T-helper 2 cell treated with Interferon-gamma antibody and Interleukin-4, amounts not matched to agents 100 ng/mL and 5 ng/mL, for 36 hours (primary cell): ENCODE measurements at regions not wholly inside any gene's neighbourhood (a gene's known extent, or its start where the extent isn't known, plus 50 kb on each side); places are given as distances from the start of the nearest gene placed in this dataset.

Experiments
- intact Hi-C: fragments of 100-400 bp; cut with micrococcal nuclease; formaldehyde crosslinking; loops from one replicate; pipeline ENCODE4 v1.15.1; 2023

GRCh38 chr1:216892581-216893160, 169.4 kb upstream of the ESRRG start:
- intact Hi-C loops, result no loop called here

DNA sequence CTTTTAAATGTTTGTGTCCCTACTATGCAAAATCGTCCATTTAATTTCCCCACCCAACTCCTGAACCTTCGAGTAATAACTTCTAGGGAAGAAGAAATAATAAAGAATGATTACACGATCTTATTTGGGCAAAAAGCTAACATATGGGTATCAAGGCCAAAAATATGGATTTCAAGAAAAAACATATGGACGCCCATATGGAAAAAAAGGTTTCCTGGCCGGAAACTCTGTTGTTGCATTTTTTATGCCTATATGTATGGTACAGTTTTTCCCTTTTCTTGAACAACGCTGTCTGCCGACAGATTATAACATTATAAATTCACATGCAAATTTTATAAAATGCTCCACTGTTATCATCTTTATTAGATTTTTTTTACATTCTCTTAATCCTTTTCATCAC, 167.6 kb upstream of the ESRRG start:
- intact Hi-C loops, result no loop called here

- intact Hi-C loops, result no loop called here
Observed at GRCh38 chr1:216888731-216889130, 165.5 kb upstream of the ESRRG start.

- intact Hi-C loops, result no loop called here
Observed at GRCh38 chr1:216887032-216887431, 163.8 kb upstream of the ESRRG start.

- intact Hi-C loops, result no loop called here
Observed at GRCh38 chr1:216884614-216885229, 161.5 kb upstream of the ESRRG start.

DNA sequence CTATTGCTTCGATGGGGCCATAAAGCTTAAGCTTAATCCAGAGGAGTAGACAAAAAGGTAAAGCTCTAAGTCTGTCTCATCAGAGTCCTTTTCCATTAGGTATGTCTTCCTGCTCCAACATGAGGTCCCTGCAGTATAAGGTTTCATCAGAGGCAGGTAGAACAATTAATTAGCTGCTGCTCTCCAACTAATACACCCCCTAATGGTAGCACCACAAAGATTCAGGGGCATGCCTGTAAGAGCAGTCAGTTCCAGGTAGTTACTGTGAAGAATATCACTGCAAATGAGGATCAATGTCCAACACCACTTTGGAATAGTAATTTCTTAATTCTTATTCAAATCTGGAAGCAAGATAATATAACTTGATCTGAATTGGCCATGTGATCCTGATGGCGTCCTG, 160.3 kb upstream of the ESRRG start:
- intact Hi-C loops, result no loop called here

GRCh38 chr1:216881695-216882094, 158.5 kb upstream of the ESRRG start:
- intact Hi-C loops, result no loop called here

DNA sequence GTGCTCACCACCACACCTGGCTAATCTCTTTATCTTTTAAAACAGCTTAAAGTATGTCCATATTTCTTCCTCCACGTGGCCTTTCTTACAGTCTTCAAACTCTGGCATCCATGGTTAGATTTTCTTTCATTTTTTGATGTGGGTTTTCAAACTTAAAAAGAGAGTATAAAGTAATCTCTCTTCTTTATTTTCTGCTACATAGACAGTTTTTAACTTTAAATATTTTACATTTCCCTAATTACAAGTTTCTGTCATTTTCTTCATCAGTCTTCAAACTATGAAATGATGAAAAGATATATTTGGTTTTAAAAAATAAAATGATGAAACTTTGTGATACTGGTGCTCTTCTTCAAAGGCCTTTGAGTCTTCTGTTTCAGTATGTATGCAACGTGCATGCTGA, 143.5 kb upstream of the ESRRG start:
- intact Hi-C loops, result no loop called here

DNA sequence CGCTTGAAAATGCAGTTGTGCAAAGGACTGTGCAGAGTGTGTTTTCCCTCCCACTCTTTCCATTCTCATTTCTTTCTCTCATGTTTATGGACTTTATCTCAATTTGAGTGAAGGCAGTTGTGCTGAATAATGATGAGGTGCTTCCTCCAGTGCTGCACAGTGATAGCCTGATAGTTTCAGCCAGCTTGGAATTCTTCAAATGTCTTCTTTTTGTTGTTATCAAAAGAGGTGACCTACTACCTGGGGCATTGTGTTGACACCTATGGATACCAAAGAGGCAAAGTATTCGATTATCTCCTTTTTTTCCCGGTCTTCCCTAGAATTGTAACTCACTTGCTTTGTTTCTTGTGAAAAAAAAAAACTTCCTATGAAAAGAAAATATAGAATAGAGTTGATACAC, 132.6 kb upstream of the ESRRG start:
- intact Hi-C loops, result no loop called here

DNA sequence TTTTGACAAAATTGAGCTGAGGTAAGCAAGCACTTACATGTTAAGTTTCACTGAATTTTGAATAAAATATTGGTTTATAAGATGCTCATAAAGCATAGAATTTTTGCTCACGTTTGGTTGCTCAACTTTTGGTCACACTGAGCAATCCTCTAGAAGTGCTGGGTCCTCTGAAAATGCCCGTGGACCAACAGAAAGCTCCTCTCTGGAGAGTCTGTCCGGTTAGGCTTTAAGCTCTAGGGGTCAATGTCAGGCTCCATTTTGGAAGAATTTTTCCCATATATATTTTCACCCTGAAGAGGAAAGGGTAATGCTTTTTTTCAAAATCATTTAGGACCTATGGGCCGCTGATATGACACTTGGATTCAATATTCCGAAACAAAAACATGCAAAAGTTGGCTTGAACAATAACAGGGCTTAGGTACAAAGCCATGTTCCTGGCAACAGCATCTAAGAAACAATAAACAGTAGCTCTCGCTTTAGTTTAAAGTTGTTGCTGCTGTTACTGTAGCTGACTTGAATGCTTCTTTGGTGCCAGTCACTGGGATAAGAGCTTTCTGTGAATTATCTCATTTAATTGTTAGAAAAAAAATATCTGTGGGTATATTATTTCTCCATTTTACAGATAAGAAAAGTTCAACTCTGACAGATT, 131.7 kb upstream of the ESRRG start:
- intact Hi-C loops, result no loop called here

GRCh38 chr1:216851073-216851472, 127.8 kb upstream of the ESRRG start:
- intact Hi-C loops, result no loop called here

- intact Hi-C loops, result no loop called here
Observed at GRCh38 chr1:216849146-216849545, 125.9 kb upstream of the ESRRG start.

GRCh38 chr1:216847397-216848036, 124.3 kb upstream of the ESRRG start:
- intact Hi-C loops, result no loop called here

DNA sequence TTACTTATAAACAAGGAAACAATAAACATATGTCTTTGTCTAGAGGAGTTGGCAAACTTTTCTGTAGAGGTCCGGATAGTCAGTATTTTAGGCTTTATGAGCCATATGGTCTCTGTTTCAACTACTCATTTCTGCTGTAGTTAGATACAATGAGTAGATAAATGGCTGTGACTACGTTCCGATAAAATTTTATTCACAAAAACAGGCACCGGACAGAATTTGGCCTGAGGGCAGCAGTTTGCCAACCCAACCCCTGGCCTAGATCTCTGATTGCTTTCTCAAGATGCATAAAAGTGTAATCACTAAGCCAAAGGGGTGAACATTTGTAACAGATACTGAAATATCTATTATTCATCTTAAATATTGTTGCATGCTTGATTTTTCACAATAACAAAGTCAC, 123.1 kb upstream of the ESRRG start:
- intact Hi-C loops, result no loop called here

- intact Hi-C loops, result no loop called here
Observed at GRCh38 chr1:216843409-216843808, 120.2 kb upstream of the ESRRG start.

- intact Hi-C loops, result no loop called here
Observed at GRCh38 chr1:216841165-216841564, 117.9 kb upstream of the ESRRG start.

GRCh38 chr1:216836316-216836715, 113.1 kb upstream of the ESRRG start:
- intact Hi-C loops, result no loop called here

GRCh38 chr1:216833509-216833908, 110.3 kb upstream of the ESRRG start:
- intact Hi-C loops, result no loop called here

GRCh38 chr1:216832192-216832591, 109.0 kb upstream of the ESRRG start:
- intact Hi-C loops, result no loop called here

GRCh38 chr1:216830424-216831210, 107.4 kb upstream of the ESRRG start:
- intact Hi-C loops, result no loop called here

GRCh38 chr1:216827251-216827650, 104.0 kb upstream of the ESRRG start:
- intact Hi-C loops, result no loop called here

- intact Hi-C loops, result no loop called here
Observed at GRCh38 chr1:216826646-216827045, 103.4 kb upstream of the ESRRG start.
